OCI-LY1 (cell line): ENCODE measurements at regions not wholly inside any gene's neighbourhood (a gene's known extent, or its start where the extent isn't known, plus 50 kb on each side); places are given as distances from the start of the nearest gene placed in this dataset.

Experiments used
- H2AFZ ChIP-seq: fragments of 200-600 bp; sonication (generic), shearing (Covaris generic); 2 replicates; pipeline ENCODE4 v1.6.0; 2014; ENCODE audit warnings: antibody characterized with exemption, mild to moderate bottlenecking, low read length
- H3F3A ChIP-seq: fragments of 200-600 bp; sonication (generic), shearing (Covaris generic); 2 replicates; pipeline ENCODE4 v1.6.0; 2014; ENCODE audit warnings: mild to moderate bottlenecking, antibody characterized with exemption, low read length, moderate library complexity; ENCODE audit not compliant: insufficient read depth
- H3K27ac ChIP-seq: fragments of 200-600 bp; sonication (generic); 2 replicates; pipeline ENCODE4 v1.5.1; 2014; ENCODE audit warnings: low read length, mixed run types, mild to moderate bottlenecking, low read depth; ENCODE audit not compliant: poor library complexity, severe bottlenecking
- H3K27me3 ChIP-seq: fragments of 200-600 bp; sonication (generic); 2 replicates; pipeline ENCODE4 v1.6.0; 2014; ENCODE audit warnings: antibody characterized with exemption, mild to moderate bottlenecking, low read length, moderate library complexity; ENCODE audit not compliant: insufficient read depth
- H3K36me3 ChIP-seq: fragments of 200-600 bp; sonication (generic); 2 replicates; pipeline ENCODE4 v1.6.1; 2014; ENCODE audit warnings: mild to moderate bottlenecking, antibody characterized with exemption, low read length, moderate library complexity, mixed read lengths; ENCODE audit not compliant: insufficient read depth
- H3K4me1 ChIP-seq: fragments of 200-600 bp; sonication (generic); 2 replicates; pipeline ENCODE4 v1.5.1; 2014; ENCODE audit warnings: mild to moderate bottlenecking, low read length, moderate library complexity; ENCODE audit not compliant: insufficient read depth, severe bottlenecking
- H3K4me2 ChIP-seq: fragments of 200-600 bp; sonication (generic), shearing (Covaris generic); 2 replicates; pipeline ENCODE4 v1.6.1; 2014; ENCODE audit warnings: low read length
- H3K4me3 ChIP-seq: fragments of 200-600 bp; sonication (generic); 2 replicates; pipeline ENCODE4 v1.5.1; 2014; ENCODE audit warnings: low read length, low read depth, mild to moderate bottlenecking, mixed read lengths; ENCODE audit not compliant: poor library complexity, severe bottlenecking
- H3K79me2 ChIP-seq: fragments of 200-600 bp; shearing (Covaris generic); 2 replicates; pipeline ENCODE4 v1.6.1; 2016; ENCODE audit warnings: mixed run types, low read length, mixed read lengths; ENCODE audit not compliant: insufficient read depth
- H3K9ac ChIP-seq: fragments of 200-600 bp; sonication (generic), shearing (Covaris generic); 2 replicates; pipeline ENCODE4 v1.6.1; 2014; ENCODE audit warnings: mild to moderate bottlenecking, low read length, mixed read lengths
- H3K9me2 ChIP-seq: fragments of 200-600 bp; sonication (generic), shearing (Covaris generic); 2 replicates; pipeline ENCODE4 v1.6.1; 2014; ENCODE audit warnings: low read depth, mild to moderate bottlenecking, low read length, mixed read lengths
- H3K9me3 ChIP-seq: fragments of 200-600 bp; shearing (Covaris generic); 2 replicates; pipeline ENCODE4 v1.6.1; 2014; ENCODE audit warnings: low read length, mixed read lengths
- H4K20me1 ChIP-seq: fragments of 200-600 bp; sonication (generic), shearing (Covaris generic); 2 replicates; pipeline ENCODE4 v1.6.0; 2016; ENCODE audit warnings: mild to moderate bottlenecking, low read length; ENCODE audit not compliant: insufficient read depth
- EZH2 ChIP-seq: fragments of 200-600 bp; sonication (generic), shearing (Covaris generic); IDR thresholded peaks from 2 replicates; pipeline ENCODE4 v1.8.0; 2017; ENCODE audit warnings: borderline replicate concordance, mixed run types, mild to moderate bottlenecking, antibody characterized with exemption, low read length, moderate library complexity, mixed read lengths
- TF ChIP-seq, protein P1 (sequence below): fragments of 200-600 bp; sonication (generic), shearing (Covaris generic); IDR thresholded peaks from 2 replicates; pipeline ENCODE4 v1.5.1; 2017; ENCODE audit warnings: mild to moderate bottlenecking, antibody characterized with exemption, low read length, moderate library complexity, mixed read lengths

DNA sequence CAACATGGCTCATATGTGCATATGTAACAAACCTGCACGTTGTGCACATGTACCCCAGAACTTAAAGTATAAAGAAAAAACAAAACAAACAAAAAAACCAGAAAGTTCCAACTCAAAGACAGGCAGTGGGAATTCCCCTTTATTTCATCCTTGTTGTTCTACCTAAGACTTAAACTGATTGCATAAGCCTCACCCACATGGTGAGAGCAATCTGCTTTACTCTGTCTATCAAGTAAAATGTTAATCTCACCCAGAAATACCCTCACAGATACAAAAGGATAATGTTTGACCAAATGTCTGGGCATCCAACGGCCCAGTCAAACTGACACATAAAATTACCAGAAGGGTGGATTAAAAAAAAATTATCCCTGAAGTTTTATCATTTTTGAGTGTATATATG is 190.9 kb upstream of the PLSCR5 start:
- no peak overlapping the region for H3K27ac ChIP-seq

DNA sequence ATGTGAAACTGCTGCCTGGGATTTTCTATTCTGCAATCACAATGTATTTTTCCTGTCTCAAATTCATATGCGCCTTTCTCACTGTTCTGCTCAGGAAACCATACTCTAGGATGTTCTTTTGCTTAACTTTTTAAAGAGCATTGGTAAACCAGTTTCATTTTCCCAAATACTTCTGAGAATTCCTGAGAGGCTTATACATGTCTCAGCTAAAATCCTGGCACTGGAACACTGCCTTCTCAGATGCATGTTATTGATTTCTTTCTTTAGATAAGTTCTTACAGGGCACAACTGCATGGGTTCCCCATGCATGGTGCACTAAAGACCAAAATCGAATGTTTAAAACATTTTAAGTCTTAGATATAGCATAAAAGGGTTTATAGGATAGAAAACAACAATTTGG is 178.3 kb upstream of the PLSCR5 start:
- Histone ChIP-seq H3K9ac (no peak overlapping the region), H3F3A (no peaks in the 10 kb centered on the region), H3K9me3 (no peaks in the 10 kb centered on the region), H3K4me2 (no peak overlapping the region), H3K4me3 (no peak overlapping the region), H3K4me1 (no peaks in the 10 kb centered on the region), H4K20me1 (no peaks in the 10 kb centered on the region), H3K27me3 (no peaks in the 10 kb centered on the region), H3K9me2 (no peaks in the 10 kb centered on the region), H3K79me2 (no peaks in the 10 kb centered on the region), H2AFZ (no peak overlapping the region), H3K27ac (no peak overlapping the region), H3K36me3 (no peaks in the 10 kb centered on the region)
- TF ChIP-seq EZH2: no peak
- TF ChIP-seq, protein P1, sequence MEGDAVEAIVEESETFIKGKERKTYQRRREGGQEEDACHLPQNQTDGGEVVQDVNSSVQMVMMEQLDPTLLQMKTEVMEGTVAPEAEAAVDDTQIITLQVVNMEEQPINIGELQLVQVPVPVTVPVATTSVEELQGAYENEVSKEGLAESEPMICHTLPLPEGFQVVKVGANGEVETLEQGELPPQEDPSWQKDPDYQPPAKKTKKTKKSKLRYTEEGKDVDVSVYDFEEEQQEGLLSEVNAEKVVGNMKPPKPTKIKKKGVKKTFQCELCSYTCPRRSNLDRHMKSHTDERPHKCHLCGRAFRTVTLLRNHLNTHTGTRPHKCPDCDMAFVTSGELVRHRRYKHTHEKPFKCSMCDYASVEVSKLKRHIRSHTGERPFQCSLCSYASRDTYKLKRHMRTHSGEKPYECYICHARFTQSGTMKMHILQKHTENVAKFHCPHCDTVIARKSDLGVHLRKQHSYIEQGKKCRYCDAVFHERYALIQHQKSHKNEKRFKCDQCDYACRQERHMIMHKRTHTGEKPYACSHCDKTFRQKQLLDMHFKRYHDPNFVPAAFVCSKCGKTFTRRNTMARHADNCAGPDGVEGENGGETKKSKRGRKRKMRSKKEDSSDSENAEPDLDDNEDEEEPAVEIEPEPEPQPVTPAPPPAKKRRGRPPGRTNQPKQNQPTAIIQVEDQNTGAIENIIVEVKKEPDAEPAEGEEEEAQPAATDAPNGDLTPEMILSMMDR: no peak

More for the DNA sequence above, 190.9 kb upstream of the PLSCR5 start:
- TF ChIP-seq, protein P1: no peak
- TF ChIP-seq EZH2: no peak
- H3K4me1 ChIP-seq: no peaks in the 10 kb centered on the region
- H3K9me2 ChIP-seq: 0 out of 2 replicates have a peak, but pooled peaks cover 2% of the 10 kb centered on the region
- no peaks in the 10 kb centered on the region for H4K20me1 ChIP-seq
- no peak overlapping the region for H2AFZ ChIP-seq
- no peaks in the 10 kb centered on the region for H3K36me3 ChIP-seq
- H3K79me2 ChIP-seq: no peaks in the 10 kb centered on the region
- no peak overlapping the region for H3K4me3 ChIP-seq
- H3F3A ChIP-seq: no peaks in the 10 kb centered on the region
- H3K4me2 ChIP-seq: no peak overlapping the region
- H3K9me3 ChIP-seq: no peaks in the 10 kb centered on the region
- no peak overlapping the region for H3K9ac ChIP-seq
- H3K27me3 ChIP-seq: no peaks in the 10 kb centered on the region

DNA sequence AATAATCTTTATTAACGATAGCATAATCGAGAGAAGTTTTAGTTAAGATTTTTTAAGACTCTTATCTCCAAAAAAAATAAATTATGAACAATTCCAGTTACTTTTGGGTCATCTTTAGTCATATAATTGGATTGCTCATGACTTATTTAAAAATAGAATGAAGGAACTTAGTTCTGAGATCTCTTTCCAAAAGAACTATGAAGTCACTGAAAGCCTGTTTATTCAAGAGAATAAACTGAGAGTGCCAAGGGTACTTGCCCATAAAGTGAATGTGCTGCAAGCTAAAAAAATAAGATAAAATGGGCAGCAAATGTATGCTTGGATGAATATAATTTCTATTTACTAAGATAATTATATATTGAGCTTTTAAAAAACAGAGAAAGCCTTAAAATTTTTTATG is 176.5 kb upstream of the PLSCR5 start:
- Histone ChIP-seq H3K4me3 (no peak overlapping the region), H4K20me1 (no peaks in the 10 kb centered on the region), H3K9me3 (no peaks in the 10 kb centered on the region), H3K9me2 (no peaks in the 10 kb centered on the region), H2AFZ (no peak overlapping the region), H3K4me2 (no peak overlapping the region), H3K27me3 (no peaks in the 10 kb centered on the region), H3F3A (no peaks in the 10 kb centered on the region), H3K4me1 (no peaks in the 10 kb centered on the region), H3K36me3 (no peaks in the 10 kb centered on the region), H3K79me2 (no peaks in the 10 kb centered on the region), H3K27ac (no peak overlapping the region), H3K9ac (no peak overlapping the region)
- no peak for TF ChIP-seq EZH2
- TF ChIP-seq, protein P1: no peak
